Transverse colon (tissue), 4 donors: ENCODE measurements at regions not wholly inside any gene's neighbourhood (a gene's known extent, or its start where the extent isn't known, plus 50 kb on each side); places are given as distances from the start of the nearest gene placed in this dataset.

ENCODE experiments used
- CTCF ChIP-seq, 5 experiments: fragments of 200-600 bp in 3 of 5; fragments of 450-650 bp in 2 of 5; sonication (generic) in 3 of 5; IDR thresholded peaks; 1 replicate in 2 of 5; 2 replicates in 3 of 5; pipeline ENCODE4 v1.5.1; 2016 to 2017; ENCODE audit warnings: antibody characterized with exemption in 5 of 5, inconsistent platforms in 3 of 5, mild to moderate bottlenecking in 2 of 5, moderate library complexity in 1 of 5
- EP300 ChIP-seq: sonication (generic); formaldehyde crosslinking; IDR thresholded peaks from one replicate; pipeline ENCODE4 v1.6.1; 2017; ENCODE audit warnings: antibody characterized with exemption, low read depth
- POLR2AphosphoS5 ChIP-seq, 3 donors: sonication (generic); formaldehyde crosslinking; IDR thresholded peaks; one replicate each; pipeline ENCODE4 v1.6.1; 2016; ENCODE audit warnings: antibody characterized with exemption in 3 of 3

- no peak for TF ChIP-seq CTCF (IDR thresholded peaks at IDR 0.05)
- TF ChIP-seq POLR2AphosphoS5 (IDR thresholded peaks at IDR 0.05) = no peak
- no peak for TF ChIP-seq EP300
Observed at GRCh38 chr16:50427107-50427506, 58.3 kb upstream of the BRD7 start.
